ENCODE measurements at regions not wholly inside any gene's neighbourhood (a gene's known extent, or its start where the extent isn't known, plus 50 kb on each side); places are given as distances from the start of the nearest gene placed in this dataset.
A peak's percentile ranks its signal among the peaks of the same experiment; 100 is the strongest.

DNA sequence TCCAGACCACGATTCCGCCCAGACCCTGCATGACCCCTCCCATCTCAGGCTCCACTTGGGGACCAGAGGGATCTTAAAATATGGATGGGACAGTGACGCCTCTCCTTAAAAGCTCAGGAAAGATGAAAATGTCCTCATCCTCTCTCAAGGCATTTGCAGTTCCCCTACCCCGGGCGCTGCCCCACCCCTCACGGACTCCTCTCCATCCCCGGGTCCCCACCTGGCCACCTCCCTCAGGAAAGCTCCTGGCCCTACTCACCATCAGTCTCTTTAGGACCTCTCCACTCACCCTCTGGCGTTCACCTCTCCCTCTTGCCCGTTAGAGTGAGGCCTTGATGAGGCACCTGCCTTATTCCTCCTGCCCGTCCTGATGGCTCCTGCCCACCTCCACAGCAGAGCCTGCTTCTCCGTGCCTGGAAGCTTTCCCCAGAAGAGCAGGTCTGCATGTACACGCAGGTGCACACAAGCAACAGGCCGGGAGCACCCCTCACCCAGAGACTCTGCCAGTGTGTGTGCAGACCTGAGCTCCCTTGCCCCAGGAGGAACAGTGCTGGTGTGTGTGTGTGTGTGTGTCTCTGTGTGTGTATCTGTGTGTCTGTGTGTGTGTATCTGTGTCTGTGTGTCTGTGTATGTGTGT, 105.6 kb upstream of the NXT1 start:
- 92% methylated on average over 13 of the region's 13 CpGs for WGBS
- peak overlapping the region; percentile 39 for H2AFZ ChIP-seq (ENCODE audit: low read depth, low read length)
- no peak overlapping the region for H3K27ac ChIP-seq (ENCODE audit: low read length, poor library complexity, severe bottlenecking)
- H3K27me3 ChIP-seq (ENCODE audit: control insufficient read depth in 1 of 2, insufficient read depth in 1 of 2, low read length in 2 of 2) = no peaks in the 10 kb centered on the region
- no peak overlapping the region for H2BK15ac ChIP-seq (ENCODE audit: low read depth, poor library complexity, severe bottlenecking)
- peak overlapping the region in 1 of 2 experiments; percentile 79 for H2BK12ac ChIP-seq (ENCODE audit: low read length in 2 of 2)
- peak overlapping the region in 1 of 2 experiments; percentile 81 for H3K14ac ChIP-seq (ENCODE audit: low read length in 2 of 2)
- peak overlapping the region; percentile 45 for H4K8ac ChIP-seq (ENCODE audit: low read length)
- no peak overlapping the region for H3K23ac ChIP-seq (ENCODE audit: low read length in 2 of 2)
- no peak overlapping the region for H2BK5ac ChIP-seq (ENCODE audit: low read depth, low read length, poor library complexity, severe bottlenecking)
- H3K18ac ChIP-seq (ENCODE audit: low read depth in 1 of 2, low read length in 2 of 2) = peak overlapping the region in 1 of 2 experiments; percentile 64
- H3K4me1 ChIP-seq (ENCODE audit: control insufficient read depth, insufficient read depth, low read depth, low read length) = peaks cover 5% of the 10 kb centered on the region
- no peak overlapping the region for H2AK5ac ChIP-seq (ENCODE audit: low read length, severe bottlenecking)
- DNase-seq = no peak
- no peak overlapping the region for H3K4me2 ChIP-seq (ENCODE audit: low read length, poor library complexity, severe bottlenecking)
- H4K91ac ChIP-seq (ENCODE audit: low read length) = peak overlapping the region; percentile 36
- H3K36me3 ChIP-seq (ENCODE audit: control insufficient read depth in 1 of 2, insufficient read depth in 2 of 2, low read depth in 1 of 2, low read length in 2 of 2) = no peaks in the 10 kb centered on the region
- H3K9ac ChIP-seq (ENCODE audit: low read length) = peak overlapping the region; percentile 73
- H3K4ac ChIP-seq (ENCODE audit: low read depth in 1 of 2, low read length in 2 of 2) = peak overlapping the region in 1 of 2 experiments; percentile 9
- H3K9me3 ChIP-seq (ENCODE audit: control insufficient read depth, low read length) = no peaks in the 10 kb centered on the region
- H2BK120ac ChIP-seq (ENCODE audit: low read depth, low read length) = no peak overlapping the region
- no peaks in the 10 kb centered on the region for H3K79me1 ChIP-seq (replicated peaks; ENCODE audit: low read length, poor library complexity, severe bottlenecking)
- H3K4me3 ChIP-seq (ENCODE audit: insufficient read depth in 1 of 2, low read depth in 1 of 2, low read length in 2 of 2) = peak overlapping the region in 1 of 2 experiments; percentile 38

DNA sequence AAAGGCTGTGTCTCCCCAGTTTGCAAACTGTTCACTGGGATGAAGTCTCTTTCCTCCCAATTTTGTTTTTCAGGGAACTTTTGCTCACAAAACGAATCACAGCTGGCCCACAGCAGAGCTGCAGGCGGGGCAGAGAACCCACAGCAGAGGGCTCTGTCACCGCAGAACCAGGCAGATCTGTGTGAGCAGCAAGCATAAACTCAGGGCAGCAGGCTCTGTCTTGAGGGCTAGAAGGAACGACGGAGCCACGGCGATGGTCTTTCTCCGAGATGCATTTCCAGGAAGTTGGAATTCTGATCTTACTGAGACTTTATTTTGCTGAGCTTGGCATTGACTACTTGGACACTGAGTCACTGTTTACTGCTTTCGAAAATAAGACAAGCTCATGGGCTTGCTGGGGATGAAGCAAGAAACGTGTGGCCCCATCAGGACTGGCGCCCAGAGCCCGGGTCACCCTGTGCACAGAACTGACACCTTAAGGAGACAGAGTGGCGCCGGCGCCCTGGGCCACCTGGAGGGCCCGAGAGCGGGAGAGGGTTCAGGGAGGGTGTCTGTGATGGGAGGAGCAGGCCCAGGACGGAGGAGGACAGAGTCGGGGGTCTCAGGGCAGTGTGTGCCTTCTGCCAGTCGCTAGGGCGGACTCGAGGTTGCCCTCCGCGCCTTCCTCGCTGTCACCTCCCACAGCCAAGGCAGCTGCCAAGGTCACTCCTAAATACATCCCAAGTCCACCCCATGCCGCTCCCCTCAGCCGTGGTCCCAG, 106.3 kb upstream of the NXT1 start:
- peak overlapping the region in 1 of 2 experiments; percentile 38 for H2BK12ac ChIP-seq (ENCODE audit: low read length in 2 of 2)
- peaks cover 5% of the 10 kb centered on the region for H3K4me1 ChIP-seq (ENCODE audit: control insufficient read depth, insufficient read depth, low read depth, low read length)
- H3K9me3 ChIP-seq (ENCODE audit: control insufficient read depth, low read length) = no peaks in the 10 kb centered on the region
- H3K4me2 ChIP-seq (ENCODE audit: low read length, poor library complexity, severe bottlenecking) = no peak overlapping the region
- peak overlapping the region; percentile 36 for H4K91ac ChIP-seq (ENCODE audit: low read length)
- peak; percentile 64 for DNase-seq
- H3K4me3 ChIP-seq (ENCODE audit: insufficient read depth in 1 of 2, low read depth in 1 of 2, low read length in 2 of 2) = peak overlapping the region in 1 of 2 experiments; percentile 38
- no peak overlapping the region for H2AFZ ChIP-seq (ENCODE audit: low read depth, low read length)
- H3K18ac ChIP-seq (ENCODE audit: low read depth in 1 of 2, low read length in 2 of 2) = peak overlapping the region; percentile 44 to 50
- H3K4ac ChIP-seq (ENCODE audit: low read depth in 1 of 2, low read length in 2 of 2) = no peak overlapping the region
- no peak overlapping the region for H2BK120ac ChIP-seq (ENCODE audit: low read depth, low read length)
- WGBS = 84% methylated on average over 27 of the region's 27 CpGs
- no peaks in the 10 kb centered on the region for H3K36me3 ChIP-seq (ENCODE audit: control insufficient read depth in 1 of 2, insufficient read depth in 2 of 2, low read depth in 1 of 2, low read length in 2 of 2)
- no peak overlapping the region for H3K23ac ChIP-seq (ENCODE audit: low read length in 2 of 2)
- no peaks in the 10 kb centered on the region for H3K79me1 ChIP-seq (replicated peaks; ENCODE audit: low read length, poor library complexity, severe bottlenecking)
- peak overlapping the region; percentile 32 for H4K8ac ChIP-seq (ENCODE audit: low read length)
- no peak overlapping the region for H3K14ac ChIP-seq (ENCODE audit: low read length in 2 of 2)
- H3K27ac ChIP-seq (ENCODE audit: low read length, poor library complexity, severe bottlenecking) = no peak overlapping the region
- H2BK15ac ChIP-seq (ENCODE audit: low read depth, poor library complexity, severe bottlenecking) = no peak overlapping the region
- H3K9ac ChIP-seq (ENCODE audit: low read length) = peak overlapping the region; percentile 73
- no peaks in the 10 kb centered on the region for H3K27me3 ChIP-seq (ENCODE audit: control insufficient read depth in 1 of 2, insufficient read depth in 1 of 2, low read length in 2 of 2)
- no peak overlapping the region for H2BK5ac ChIP-seq (ENCODE audit: low read depth, low read length, poor library complexity, severe bottlenecking)
- H2AK5ac ChIP-seq (ENCODE audit: low read length, severe bottlenecking) = no peak overlapping the region

DNA sequence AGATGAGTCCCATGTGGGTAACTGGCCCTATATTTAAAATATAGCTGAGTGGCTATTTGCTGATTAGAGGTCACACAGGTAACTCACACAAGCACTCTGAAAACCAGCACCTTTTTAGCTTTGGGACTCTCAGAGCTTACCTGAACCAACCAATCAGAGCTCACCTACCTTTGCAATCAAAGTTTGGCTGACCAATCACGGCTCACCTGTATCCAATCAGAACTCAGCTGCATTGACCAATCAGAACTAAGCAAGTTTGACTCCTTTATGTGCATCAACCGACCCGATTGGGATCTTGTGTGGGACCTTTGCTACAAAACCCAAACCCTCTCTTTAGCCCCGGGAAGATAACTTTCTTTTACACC, 106.8 kb upstream of the NXT1 start:
- no peak overlapping the region for H2BK120ac ChIP-seq (ENCODE audit: low read depth, low read length)
- peak overlapping the region in 1 of 2 experiments; percentile 50 for H3K18ac ChIP-seq (ENCODE audit: low read depth in 1 of 2, low read length in 2 of 2)
- no peak overlapping the region for H4K91ac ChIP-seq (ENCODE audit: low read length)
- WGBS = 94% methylated on average over 4 of the region's 4 CpGs
- no peak overlapping the region for H2BK5ac ChIP-seq (ENCODE audit: low read depth, low read length, poor library complexity, severe bottlenecking)
- H2BK12ac ChIP-seq (ENCODE audit: low read length in 2 of 2) = no peak overlapping the region
- peaks cover 5% of the 10 kb centered on the region for H3K4me1 ChIP-seq (ENCODE audit: control insufficient read depth, insufficient read depth, low read depth, low read length)
- H3K23ac ChIP-seq (ENCODE audit: low read length in 2 of 2) = no peak overlapping the region
- peak overlapping the region; percentile 32 for H4K8ac ChIP-seq (ENCODE audit: low read length)
- H3K4me3 ChIP-seq (ENCODE audit: insufficient read depth in 1 of 2, low read depth in 1 of 2, low read length in 2 of 2) = peak overlapping the region in 1 of 2 experiments; percentile 38
- H2AK5ac ChIP-seq (ENCODE audit: low read length, severe bottlenecking) = no peak overlapping the region
- H2AFZ ChIP-seq (ENCODE audit: low read depth, low read length) = no peak overlapping the region
- H2BK15ac ChIP-seq (ENCODE audit: low read depth, poor library complexity, severe bottlenecking) = no peak overlapping the region
- H3K27ac ChIP-seq (ENCODE audit: low read length, poor library complexity, severe bottlenecking) = no peak overlapping the region
- H3K4me2 ChIP-seq (ENCODE audit: low read length, poor library complexity, severe bottlenecking) = no peak overlapping the region
- no peaks in the 10 kb centered on the region for H3K79me1 ChIP-seq (replicated peaks; ENCODE audit: low read length, poor library complexity, severe bottlenecking)
- no peaks in the 10 kb centered on the region for H3K27me3 ChIP-seq (ENCODE audit: control insufficient read depth in 1 of 2, insufficient read depth in 1 of 2, low read length in 2 of 2)
- H3K36me3 ChIP-seq (ENCODE audit: control insufficient read depth in 1 of 2, insufficient read depth in 2 of 2, low read depth in 1 of 2, low read length in 2 of 2) = no peaks in the 10 kb centered on the region
- no peaks in the 10 kb centered on the region for H3K9me3 ChIP-seq (ENCODE audit: control insufficient read depth, low read length)
- DNase-seq = no peak
- peak overlapping the region; percentile 73 for H3K9ac ChIP-seq (ENCODE audit: low read length)
- no peak overlapping the region for H3K4ac ChIP-seq (ENCODE audit: low read depth in 1 of 2, low read length in 2 of 2)
- no peak overlapping the region for H3K14ac ChIP-seq (ENCODE audit: low read length in 2 of 2)

DNA sequence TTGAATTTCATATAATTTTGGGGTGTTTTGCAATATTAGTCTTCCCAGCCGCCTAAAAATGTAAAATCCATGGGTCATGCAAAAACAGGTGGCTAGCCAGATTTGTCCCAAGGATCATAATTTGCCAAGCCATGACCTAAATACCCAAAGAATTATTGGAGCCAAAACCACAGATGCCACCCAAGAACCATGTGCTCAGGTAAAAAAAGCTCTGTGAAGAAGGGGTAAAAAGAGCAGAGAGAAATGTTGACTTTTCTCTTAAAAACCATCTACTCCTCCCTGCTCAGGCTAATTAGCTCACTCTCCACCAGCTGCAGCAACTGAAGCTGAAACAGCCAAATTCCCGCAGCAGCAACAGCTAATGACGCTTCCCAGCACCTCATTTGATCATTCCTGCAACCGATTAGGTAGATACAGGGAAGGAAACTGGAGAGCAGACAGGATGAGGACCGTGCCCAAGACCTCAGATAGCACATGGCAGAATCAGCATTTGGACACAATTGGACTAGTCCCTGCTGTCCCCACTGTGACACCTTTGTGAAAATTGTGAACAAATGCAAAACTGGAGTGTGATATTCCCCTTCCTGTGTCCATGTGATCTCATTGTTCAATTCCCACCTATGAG, 107.9 kb upstream of the NXT1 start:
- Histone ChIP-seq H2BK120ac (ENCODE audit: low read depth, low read length) (no peak overlapping the region), H3K4me2 (ENCODE audit: low read length, poor library complexity, severe bottlenecking) (no peak overlapping the region), H3K4me3 (ENCODE audit: insufficient read depth in 1 of 2, low read depth in 1 of 2, low read length in 2 of 2) (no peak overlapping the region), H3K4ac (ENCODE audit: low read depth in 1 of 2, low read length in 2 of 2) (no peak overlapping the region), H2BK12ac (ENCODE audit: low read length in 2 of 2) (no peak overlapping the region), H4K91ac (ENCODE audit: low read length) (no peak overlapping the region), H2BK15ac (ENCODE audit: low read depth, poor library complexity, severe bottlenecking) (no peak overlapping the region), H3K9me3 (ENCODE audit: control insufficient read depth, low read length) (no peaks in the 10 kb centered on the region), H2AFZ (ENCODE audit: low read depth, low read length) (no peak overlapping the region), H2AK5ac (ENCODE audit: low read length, severe bottlenecking) (no peak overlapping the region), H3K27me3 (ENCODE audit: control insufficient read depth in 1 of 2, insufficient read depth in 1 of 2, low read length in 2 of 2) (no peaks in the 10 kb centered on the region), H3K79me1 (replicated peaks; ENCODE audit: low read length, poor library complexity, severe bottlenecking) (no peaks in the 10 kb centered on the region), H4K8ac (ENCODE audit: low read length) (no peak overlapping the region), H3K36me3 (ENCODE audit: control insufficient read depth in 1 of 2, insufficient read depth in 2 of 2, low read depth in 1 of 2, low read length in 2 of 2) (no peaks in the 10 kb centered on the region), H3K9ac (ENCODE audit: low read length) (no peak overlapping the region), H3K18ac (ENCODE audit: low read depth in 1 of 2, low read length in 2 of 2) (no peak overlapping the region), H3K23ac (ENCODE audit: low read length in 2 of 2) (no peak overlapping the region), H3K14ac (ENCODE audit: low read length in 2 of 2) (no peak overlapping the region), H2BK5ac (ENCODE audit: low read depth, low read length, poor library complexity, severe bottlenecking) (no peak overlapping the region), H3K4me1 (ENCODE audit: control insufficient read depth, insufficient read depth, low read depth, low read length) (peaks cover 5% of the 10 kb centered on the region), H3K27ac (ENCODE audit: low read length, poor library complexity, severe bottlenecking) (no peak overlapping the region)
- DNase-seq = no peak
- WGBS = 78% methylated on average over 5 of the region's 5 CpGs
